ENCODE measurements at regions not wholly inside any gene's neighbourhood (a gene's known extent, or its start where the extent isn't known, plus 50 kb on each side); places are given as distances from the start of the nearest gene placed in this dataset.

- Mint-ChIP-seq H3K4me1 (ENCODE audit: low read depth in 2 of 2) (no peaks in the 10 kb centered on the region), H3K27ac (no peak overlapping the region), H3K9me3 (peaks cover 9 to 34% of the 10 kb centered on the region in 2 donors), H3K27me3 (no peaks in the 10 kb centered on the region), H3K4me3 (no peak overlapping the region), H3K36me3 (ENCODE audit: insufficient read depth) (no peaks in the 10 kb centered on the region)
- no peak for DNase-seq
- no peak for ATAC-seq (replicated peaks)
Observed at GRCh38 chr18:29062921-29063320, 886.0 kb upstream of the CDH2 start.

- ATAC-seq (replicated peaks), result no peak
- no peak for DNase-seq
- Mint-ChIP-seq H3K4me1 (ENCODE audit: low read depth in 2 of 2) (no peaks in the 10 kb centered on the region), H3K36me3 (ENCODE audit: insufficient read depth) (no peaks in the 10 kb centered on the region), H3K9me3 (peaks cover 10 to 28% of the 10 kb centered on the region in 2 donors), H3K4me3 (no peak overlapping the region), H3K27me3 (no peaks in the 10 kb centered on the region), H3K27ac (no peak overlapping the region)
Observed at GRCh38 chr18:29060349-29060748, 883.4 kb upstream of the CDH2 start.

GRCh38 chr18:29057703-29058102, 880.8 kb upstream of the CDH2 start:
- no peak overlapping the region for H3K27ac Mint-ChIP-seq
- ATAC-seq (replicated peaks), result no peak

GRCh38 chr18:29056800-29057199, 879.9 kb upstream of the CDH2 start:
- DNase-seq, result no peak
- Mint-ChIP-seq H3K27me3 (no peaks in the 10 kb centered on the region), H3K4me1 (ENCODE audit: low read depth in 2 of 2) (no peaks in the 10 kb centered on the region), H3K9me3 (peaks cover 6 to 32% of the 10 kb centered on the region in 2 donors), H3K4me3 (no peak overlapping the region), H3K36me3 (ENCODE audit: insufficient read depth) (no peaks in the 10 kb centered on the region), H3K27ac (no peak overlapping the region)
- no peak for ATAC-seq (replicated peaks)

More at GRCh38 chr18:29057703-29058102, 880.8 kb upstream of the CDH2 start:
- Mint-ChIP-seq H3K36me3 (ENCODE audit: insufficient read depth) (no peaks in the 10 kb centered on the region), H3K9me3 (peaks cover 10 to 30% of the 10 kb centered on the region in 2 donors), H3K4me1 (ENCODE audit: low read depth in 2 of 2) (no peaks in the 10 kb centered on the region), H3K4me3 (no peak overlapping the region), H3K27me3 (no peaks in the 10 kb centered on the region)
- DNase-seq, result no peak

- Mint-ChIP-seq H3K4me1 (ENCODE audit: low read depth in 2 of 2) (no peaks in the 10 kb centered on the region), H3K9me3 (peaks cover 6 to 29% of the 10 kb centered on the region in 2 donors), H3K4me3 (no peak overlapping the region), H3K27ac (no peak overlapping the region), H3K36me3 (ENCODE audit: insufficient read depth) (peaks cover 4% of the 10 kb centered on the region), H3K27me3 (no peaks in the 10 kb centered on the region)
- no peak for DNase-seq
- ATAC-seq (replicated peaks), result no peak
Observed at GRCh38 chr18:29041976-29042375, 865.0 kb upstream of the CDH2 start.

GRCh38 chr18:29034113-29034856, 857.4 kb upstream of the CDH2 start:
- Mint-ChIP-seq H3K27me3 (no peaks in the 10 kb centered on the region), H3K9me3 (peaks cover under 1 to 10% of the 10 kb centered on the region in 2 donors), H3K36me3 (ENCODE audit: insufficient read depth) (peaks cover 1% of the 10 kb centered on the region), H3K27ac (no peak overlapping the region), H3K4me3 (no peak overlapping the region), H3K4me1 (ENCODE audit: low read depth in 2 of 2) (no peaks in the 10 kb centered on the region)
- ATAC-seq (replicated peaks) (no peak), DNase-seq (no peak)

GRCh38 chr18:29028560-29028959, 851.6 kb upstream of the CDH2 start:
- Mint-ChIP-seq H3K4me1 (ENCODE audit: low read depth in 2 of 2) (no peaks in the 10 kb centered on the region), H3K4me3 (no peak overlapping the region)

GRCh38 chr18:29018976-29019375, 842.0 kb upstream of the CDH2 start:
- peaks cover 5 to 6% of the 10 kb centered on the region in 2 donors for H3K9me3 Mint-ChIP-seq
- H3K27ac Mint-ChIP-seq, result no peak overlapping the region
- no peaks in the 10 kb centered on the region for H3K4me1 Mint-ChIP-seq (ENCODE audit: low read depth in 2 of 2)
- DNase-seq (no peak), ATAC-seq (replicated peaks) (no peak)
- H3K27me3 Mint-ChIP-seq, result no peaks in the 10 kb centered on the region
- H3K36me3 Mint-ChIP-seq (ENCODE audit: insufficient read depth), result no peaks in the 10 kb centered on the region
- no peak overlapping the region for H3K4me3 Mint-ChIP-seq

More at GRCh38 chr18:29028560-29028959, 851.6 kb upstream of the CDH2 start:
- Mint-ChIP-seq H3K36me3 (ENCODE audit: insufficient read depth) (no peaks in the 10 kb centered on the region), H3K9me3 (peaks cover 4 to 6% of the 10 kb centered on the region in 2 donors), H3K27me3 (no peaks in the 10 kb centered on the region), H3K27ac (no peak overlapping the region)
- DNase-seq (no peak), ATAC-seq (replicated peaks) (no peak)

GRCh38 chr18:29012883-29013465, 836.0 kb upstream of the CDH2 start:
- ATAC-seq (replicated peaks) (no peak), DNase-seq (no peak)
- Mint-ChIP-seq H3K27ac (no peak overlapping the region), H3K4me1 (ENCODE audit: low read depth in 2 of 2) (no peaks in the 10 kb centered on the region), H3K36me3 (ENCODE audit: insufficient read depth) (no peaks in the 10 kb centered on the region), H3K27me3 (no peaks in the 10 kb centered on the region), H3K9me3 (peaks cover 3 to 11% of the 10 kb centered on the region in 2 donors), H3K4me3 (no peak overlapping the region)

GRCh38 chr18:29012364-29012763, 835.4 kb upstream of the CDH2 start:
- Mint-ChIP-seq H3K27ac (no peak overlapping the region), H3K36me3 (ENCODE audit: insufficient read depth) (no peaks in the 10 kb centered on the region)

GRCh38 chr18:29009250-29009803, 832.4 kb upstream of the CDH2 start:
- H3K36me3 Mint-ChIP-seq (ENCODE audit: insufficient read depth), result no peaks in the 10 kb centered on the region
- H3K9me3 Mint-ChIP-seq, result peaks cover 3 to 7% of the 10 kb centered on the region in 2 donors
- H3K4me1 Mint-ChIP-seq (ENCODE audit: low read depth in 2 of 2), result no peaks in the 10 kb centered on the region
- no peak overlapping the region for H3K27ac Mint-ChIP-seq
- DNase-seq, result no peak
- H3K4me3 Mint-ChIP-seq, result no peak overlapping the region
- H3K27me3 Mint-ChIP-seq, result no peaks in the 10 kb centered on the region
- no peak for ATAC-seq (replicated peaks)

More at GRCh38 chr18:29012364-29012763, 835.4 kb upstream of the CDH2 start:
- DNase-seq (no peak), ATAC-seq (replicated peaks) (no peak)
- no peak overlapping the region for H3K4me3 Mint-ChIP-seq
- H3K9me3 Mint-ChIP-seq, result peaks cover 3 to 13% of the 10 kb centered on the region in 2 donors
- H3K4me1 Mint-ChIP-seq (ENCODE audit: low read depth in 2 of 2), result no peaks in the 10 kb centered on the region
- no peaks in the 10 kb centered on the region for H3K27me3 Mint-ChIP-seq

- Mint-ChIP-seq H3K27ac (no peak overlapping the region), H3K27me3 (no peaks in the 10 kb centered on the region), H3K4me1 (ENCODE audit: low read depth in 2 of 2) (no peaks in the 10 kb centered on the region), H3K36me3 (ENCODE audit: insufficient read depth) (no peaks in the 10 kb centered on the region), H3K9me3 (peaks cover 3 to 7% of the 10 kb centered on the region in 2 donors), H3K4me3 (no peak overlapping the region)
- ATAC-seq (replicated peaks) (no peak), DNase-seq (no peak)
Observed at GRCh38 chr18:29008809-29009208, 831.9 kb upstream of the CDH2 start.

GRCh38 chr18:29007986-29008654, 831.2 kb upstream of the CDH2 start:
- Mint-ChIP-seq H3K27ac (no peak overlapping the region), H3K36me3 (ENCODE audit: insufficient read depth) (no peaks in the 10 kb centered on the region), H3K9me3 (peaks cover 3 to 7% of the 10 kb centered on the region in 2 donors), H3K4me1 (ENCODE audit: low read depth in 2 of 2) (no peaks in the 10 kb centered on the region), H3K27me3 (no peaks in the 10 kb centered on the region), H3K4me3 (no peak overlapping the region)
- ATAC-seq (replicated peaks), result no peak
- DNase-seq, result no peak

Data from effector memory CD8-positive, alpha-beta T cell (primary cell).